ENCODE measurements at regions not wholly inside any gene's neighbourhood (a gene's known extent, or its start where the extent isn't known, plus 50 kb on each side); places are given as distances from the start of the nearest gene placed in this dataset.
"Not testable (repeated sequence)": the region's sequence is repeated elsewhere in the genome, so short reads cannot be mapped to it uniquely, and the experiment has no call there.

DNA sequence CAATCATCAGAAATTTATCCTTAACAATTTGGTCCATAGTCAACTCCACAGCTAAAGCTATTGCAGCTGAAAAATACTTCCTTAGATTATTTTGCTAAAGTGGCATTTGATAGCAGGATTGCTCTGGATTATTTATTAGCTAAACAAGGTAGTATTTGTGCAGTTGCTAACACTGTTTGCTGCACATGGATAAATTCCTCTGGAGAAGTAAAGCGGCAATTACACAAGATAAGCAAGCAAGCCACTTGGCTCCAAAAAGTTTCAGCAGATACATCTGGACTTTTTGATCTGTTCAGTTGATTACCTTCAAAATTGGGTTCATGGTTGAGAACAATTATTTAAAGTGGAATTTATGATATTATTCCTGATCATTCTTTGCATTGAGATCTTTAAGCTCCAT, 971.5 kb downstream of the C4orf33 start:
- no peak for DNase-seq (ENCODE audit: low read depth, low spot score)

- no peak for DNase-seq (ENCODE audit: low read depth, low spot score)
These were observed 972.1 kb downstream of the C4orf33 start for GRCh38 chr4:130068072-130068471.

DNA sequence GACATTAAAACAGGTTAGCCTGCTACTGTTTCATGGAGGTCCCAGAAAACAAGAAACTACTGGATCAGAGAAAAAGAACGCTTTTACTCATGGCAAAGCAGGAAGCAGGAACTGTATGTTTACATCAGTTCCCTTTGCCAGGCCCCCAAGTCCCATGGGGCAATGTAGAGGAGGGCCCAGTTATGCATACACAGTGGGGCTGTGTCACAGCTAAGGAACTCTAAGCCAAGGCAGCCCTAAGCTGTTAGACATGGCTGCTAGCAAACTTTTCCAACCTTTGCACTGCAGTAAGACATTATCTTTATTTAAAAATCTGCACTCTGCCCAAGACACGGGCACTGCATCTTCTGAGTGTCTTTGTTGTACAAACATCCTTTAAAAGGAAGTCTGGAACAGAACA, 975.8 kb downstream of the C4orf33 start:
- DNase-seq (ENCODE audit: low read depth, low spot score): no peak

DNA sequence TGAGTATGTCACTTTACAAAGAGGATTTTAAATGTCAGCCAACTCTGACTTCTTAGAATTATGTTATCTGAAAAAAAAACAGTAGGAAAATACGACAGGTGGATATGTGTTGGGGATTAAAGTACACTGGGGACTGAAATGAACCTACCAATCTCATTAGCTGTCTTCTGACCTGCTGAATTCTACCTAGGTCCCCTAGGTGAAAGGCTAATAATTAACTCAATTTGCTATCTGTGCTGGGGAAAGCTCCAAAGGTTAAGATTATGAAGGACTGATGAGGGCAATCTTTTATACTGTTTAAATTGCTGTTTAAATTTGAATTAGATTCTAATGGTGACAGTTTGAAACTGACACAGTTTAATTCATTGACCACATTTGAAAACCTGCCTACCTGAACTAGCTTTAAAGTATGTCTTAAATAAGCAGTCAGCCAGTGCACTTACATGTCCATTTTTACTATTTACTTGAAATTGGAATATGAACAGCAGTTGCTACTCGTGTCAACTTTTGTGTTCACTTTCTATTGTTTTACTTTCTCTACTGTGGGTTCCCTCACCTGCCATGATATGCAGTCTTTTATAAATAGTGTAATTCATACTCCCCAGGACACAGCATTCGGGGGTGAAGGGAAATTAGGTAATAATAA, 977.3 kb downstream of the C4orf33 start:
- no peak for DNase-seq (ENCODE audit: low read depth, low spot score)

GRCh38 chr4:130074096-130074495, 978.1 kb downstream of the C4orf33 start:
- no peak for DNase-seq (ENCODE audit: low read depth, low spot score)

GRCh38 chr4:130077275-130077674, 981.3 kb downstream of the C4orf33 start:
- DNase-seq (ENCODE audit: low read depth, low spot score): no peak

- DNase-seq (ENCODE audit: low read depth, low spot score): not testable (repeated sequence)
These were observed 983.1 kb downstream of the C4orf33 start for GRCh38 chr4:130079027-130079426.

GRCh38 chr4:130080872-130081451, 985.0 kb downstream of the C4orf33 start:
- DNase-seq (ENCODE audit: low read depth, low spot score): no peak

DNA sequence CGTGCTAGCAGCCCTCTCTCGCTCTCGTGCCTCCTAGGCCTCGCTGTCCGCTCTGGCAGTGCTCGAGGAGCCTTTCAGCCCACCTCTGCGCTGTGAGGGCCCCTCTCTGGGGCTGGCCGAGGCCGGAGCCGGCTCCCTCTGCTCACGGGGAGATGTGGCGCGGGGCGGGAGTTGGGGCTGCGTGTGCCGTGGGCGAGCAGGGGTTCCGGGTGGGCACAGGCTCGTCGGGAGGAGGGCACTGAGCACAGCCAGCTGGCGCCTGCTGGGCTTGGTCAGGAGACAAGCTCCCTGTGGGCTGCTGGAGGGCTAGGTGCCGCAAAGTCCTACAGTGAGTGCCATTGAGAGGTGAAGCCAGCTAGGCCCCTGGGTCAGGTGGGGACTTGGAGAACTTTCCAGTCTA, 994.5 kb downstream of the C4orf33 start:
- DNase-seq (ENCODE audit: low read depth, low spot score): no peak

DNA sequence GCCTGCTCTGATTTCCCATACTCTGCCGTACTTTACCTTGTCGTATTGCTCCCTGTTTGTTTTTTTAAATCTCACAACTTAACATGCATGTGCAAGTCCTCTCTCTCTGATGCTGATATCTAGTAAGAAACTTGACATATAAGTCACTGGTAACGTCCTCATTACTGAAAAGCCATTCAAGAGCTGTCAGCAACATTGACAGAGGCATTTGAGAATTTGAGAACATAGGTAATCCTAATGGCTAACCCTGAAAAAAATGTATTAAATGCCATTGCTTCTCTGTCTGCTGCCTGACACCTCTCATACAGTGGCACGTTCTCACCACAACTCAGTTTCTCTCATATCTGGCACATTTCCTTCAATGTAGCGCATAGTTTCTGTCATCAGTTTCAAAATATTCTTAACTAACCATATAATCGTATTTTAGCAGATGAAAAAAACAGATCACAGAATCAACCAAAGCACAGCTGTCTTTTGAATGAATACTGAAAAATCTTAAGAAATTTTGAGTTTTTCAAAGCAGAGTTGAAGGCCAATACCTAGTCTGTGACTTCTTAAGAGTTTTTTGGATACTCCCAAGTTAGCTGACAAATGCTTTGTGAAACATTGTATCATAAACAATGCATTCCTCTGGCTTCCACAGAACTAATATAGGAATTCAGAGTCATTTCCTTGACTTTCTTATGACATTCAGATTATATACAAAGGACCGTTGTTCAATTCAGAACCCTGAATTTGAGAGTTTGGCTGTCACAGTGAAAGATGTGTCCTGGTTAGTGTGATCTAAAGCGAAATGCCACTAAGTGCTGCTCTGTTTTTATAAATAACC, 996.4 kb downstream of the C4orf33 start:
- no peak for DNase-seq (ENCODE audit: low read depth, low spot score)

DNA sequence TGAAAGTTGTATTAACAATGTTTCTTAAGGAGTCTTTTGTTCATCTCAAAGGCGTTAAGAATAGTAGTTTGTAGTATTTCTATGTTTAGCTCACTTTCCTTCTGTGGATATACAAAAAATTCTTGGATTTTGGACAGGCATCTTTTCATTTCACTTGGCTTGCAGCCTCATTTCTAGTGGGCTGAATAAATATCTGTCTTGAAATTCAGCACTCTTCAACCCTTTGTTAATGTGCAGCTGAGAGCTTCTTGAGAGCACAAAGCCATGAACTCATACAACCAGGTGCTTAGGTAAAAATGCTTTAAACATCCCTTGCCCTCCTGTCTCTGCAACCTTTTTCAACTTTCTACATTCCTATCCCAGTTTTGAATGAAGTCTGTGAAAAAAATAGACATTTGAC, 1003.2 kb downstream of the C4orf33 start:
- DNase-seq (ENCODE audit: low read depth, low spot score): no peak

DNA sequence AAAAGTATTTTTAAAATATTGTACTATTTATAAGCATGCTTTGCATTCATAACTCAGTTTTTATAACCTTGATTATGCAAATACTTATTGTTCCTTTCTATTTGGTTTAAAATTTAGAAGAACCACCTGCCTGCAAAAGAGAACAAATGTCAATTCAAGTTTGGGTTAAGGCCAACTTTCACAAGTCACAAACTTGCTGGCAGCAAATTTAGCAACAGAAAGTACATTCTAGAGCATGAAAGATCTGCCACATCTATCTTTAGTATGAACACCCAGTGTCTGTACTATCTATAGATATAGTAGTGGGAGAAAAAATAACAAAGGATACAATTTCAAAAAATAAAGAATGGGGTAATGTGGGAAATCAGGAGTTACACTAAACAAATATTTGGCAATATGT, 1014.2 kb downstream of the C4orf33 start:
- DNase-seq (ENCODE audit: low read depth, low spot score): no peak

DNA sequence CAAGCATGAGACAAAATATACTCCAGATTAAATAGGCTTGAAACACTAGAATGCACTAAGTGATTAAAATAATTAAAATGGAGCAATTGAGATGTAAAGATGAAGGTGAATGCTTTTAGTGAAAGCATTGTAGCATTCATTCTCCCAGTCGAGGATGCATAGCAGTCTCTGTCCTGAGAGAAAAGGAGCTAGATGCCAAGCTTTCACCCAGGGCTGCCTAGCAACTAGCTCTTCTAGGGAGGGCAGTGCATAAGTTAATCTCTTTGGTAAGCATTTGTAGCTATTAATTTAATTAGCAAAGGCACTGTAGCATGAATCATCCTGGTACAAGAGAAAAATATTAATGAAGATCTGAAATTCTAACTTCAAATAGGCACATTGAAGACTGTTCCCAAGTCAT, 1014.8 kb downstream of the C4orf33 start:
- DNase-seq (ENCODE audit: low read depth, low spot score): no peak

DNA sequence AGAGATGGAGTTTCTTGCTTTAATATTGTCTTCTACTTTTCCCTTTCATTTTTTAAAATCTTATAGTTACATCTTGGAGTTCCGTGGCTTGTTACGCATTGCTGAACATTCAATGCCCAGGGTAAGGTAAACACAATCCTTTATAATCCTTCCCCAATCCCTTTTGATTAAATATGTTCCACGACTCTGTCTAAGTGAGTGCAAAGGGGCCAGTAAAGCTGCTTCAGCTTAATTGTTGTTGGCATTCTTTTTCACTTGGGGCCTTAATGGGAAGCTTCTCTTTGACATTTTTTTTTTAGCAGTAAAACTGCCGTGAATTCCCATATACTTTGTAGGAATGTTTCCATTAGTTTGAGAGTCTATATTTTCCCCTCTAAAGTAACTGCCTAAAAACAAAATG, 1028.1 kb downstream of the C4orf33 start:
- no peak for DNase-seq (ENCODE audit: low read depth, low spot score)

- no peak for DNase-seq (ENCODE audit: low read depth, low spot score)
These were observed 1029.5 kb downstream of the C4orf33 start for GRCh38 chr4:130125467-130125866.

DNA sequence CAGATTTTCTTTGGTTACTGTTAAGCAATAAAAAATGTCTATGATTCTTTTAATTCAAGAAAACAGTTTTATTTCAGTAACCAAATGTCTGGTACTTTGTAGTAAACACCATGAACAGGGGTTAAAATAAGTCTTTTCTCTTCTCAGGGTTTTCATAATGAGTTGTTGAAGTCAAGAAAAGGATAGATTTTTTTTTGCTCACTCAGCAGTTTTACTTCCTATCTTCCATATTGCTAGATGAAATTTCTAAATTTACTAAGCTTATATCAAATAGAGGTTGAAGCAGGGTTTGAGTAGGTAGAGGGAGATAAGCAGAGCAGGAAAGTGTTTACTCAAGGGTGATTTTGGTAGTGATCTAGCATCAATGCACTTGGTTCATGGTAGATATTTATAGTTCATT, 1031.3 kb downstream of the C4orf33 start:
- DNase-seq (ENCODE audit: low read depth, low spot score): no peak

DNA sequence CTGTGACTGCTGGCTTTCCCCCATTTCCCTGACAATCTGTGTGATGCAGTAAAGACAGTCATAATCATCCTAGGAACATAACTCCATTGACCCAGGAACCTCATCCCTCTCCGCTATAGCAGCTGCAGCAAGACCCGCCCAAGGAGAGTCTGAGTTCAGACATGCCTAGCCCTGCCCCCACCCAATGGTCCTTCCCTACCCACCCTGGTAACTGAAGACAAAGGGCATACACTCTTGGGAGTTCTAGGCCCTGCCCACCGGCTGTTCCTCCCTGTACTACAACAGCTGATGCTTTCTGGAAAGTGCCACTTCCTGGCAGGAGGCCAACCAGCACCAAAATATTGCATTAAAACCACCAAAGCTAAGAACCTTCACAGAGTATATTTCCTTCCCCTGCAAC, 1035.6 kb downstream of the C4orf33 start:
- DNase-seq (ENCODE audit: low read depth, low spot score): no peak

DNA sequence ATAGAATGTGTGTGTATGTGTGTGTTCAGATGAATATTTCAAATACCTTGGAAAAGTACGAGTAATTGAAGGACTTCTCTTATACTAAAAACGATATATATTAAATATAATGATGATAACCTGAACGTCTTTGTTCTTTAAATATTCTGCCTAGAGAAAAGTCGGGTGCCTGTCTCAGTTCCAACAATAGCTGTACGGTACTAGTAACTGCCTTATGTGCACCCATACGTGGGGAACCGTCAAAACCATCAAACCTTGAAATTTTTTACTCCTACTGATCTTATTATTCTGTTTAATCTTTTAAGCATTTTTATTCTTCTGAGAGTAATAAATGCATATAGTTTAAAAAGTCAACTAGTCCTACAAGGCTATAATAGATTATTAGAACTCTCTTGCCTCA, 1045.7 kb downstream of the C4orf33 start:
- DNase-seq (ENCODE audit: low read depth, low spot score): no peak

GRCh38 chr4:130143656-130144055, 1047.7 kb downstream of the C4orf33 start:
- DNase-seq (ENCODE audit: low read depth, low spot score): no peak

- no peak for DNase-seq (ENCODE audit: low read depth, low spot score)
These were observed 1050.8 kb downstream of the C4orf33 start for GRCh38 chr4:130146773-130147172.

GRCh38 chr4:130147641-130148040, 1051.7 kb downstream of the C4orf33 start:
- no peak for DNase-seq (ENCODE audit: low read depth, low spot score)

GRCh38 chr4:130154901-130155300, 1058.9 kb downstream of the C4orf33 start:
- no peak for DNase-seq (ENCODE audit: low read depth, low spot score)

DNA sequence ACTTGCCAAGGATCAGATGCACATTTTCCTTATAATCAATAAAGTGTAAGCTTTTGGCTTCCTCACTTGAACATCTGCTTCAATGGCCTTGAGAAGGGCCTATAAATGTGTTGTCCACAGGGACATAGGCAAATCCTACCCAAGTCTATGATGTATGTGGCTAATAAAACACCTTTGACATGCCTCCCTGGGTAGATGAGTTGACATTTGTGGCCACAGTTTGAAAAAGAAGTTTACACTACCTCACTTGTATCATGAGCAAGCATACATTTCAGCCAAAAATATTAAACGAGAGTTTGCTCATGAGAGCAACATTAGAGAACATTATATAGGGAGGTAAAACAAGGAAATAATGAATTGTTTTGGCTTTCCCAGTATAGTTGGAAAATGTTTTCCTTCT, 1067.7 kb downstream of the C4orf33 start:
- no peak for DNase-seq (ENCODE audit: low read depth, low spot score)
